Islet of Langerhans (tissue), 1 donor: ENCODE measurements at regions not wholly inside any gene's neighbourhood (a gene's known extent, or its start where the extent isn't known, plus 50 kb on each side); places are given as distances from the start of the nearest gene placed in this dataset.

Experiments
- FAIRE-seq: peaks from one replicate; lab custom pipeline; 2011; peaks lifted over from hg19 to GRCh38; lab: Jason Lieb, UNC

DNA sequence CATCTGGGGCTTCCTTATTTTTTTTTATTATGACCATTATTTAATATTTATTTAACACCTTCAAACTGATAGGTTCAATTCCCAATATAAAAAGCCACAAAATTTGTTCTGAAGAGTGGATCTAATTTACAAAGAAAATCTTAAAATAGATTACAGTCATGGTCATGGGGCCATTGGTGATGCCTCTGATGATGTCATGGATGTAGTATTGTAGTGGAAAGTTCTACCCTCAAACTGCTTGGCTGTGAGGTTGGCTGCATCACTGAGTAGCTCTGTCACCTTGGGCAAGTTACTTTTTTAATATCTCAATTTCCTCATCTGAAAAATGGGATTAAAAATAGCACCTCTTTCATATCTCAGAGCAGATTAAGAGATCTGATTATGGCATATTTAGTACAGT lies 128.5 kb downstream of the DKK1 start:
- FAIRE-seq = no peak

GRCh38 chr10:52443419-52444388 lies 129.6 kb downstream of the DKK1 start:
- no peak for FAIRE-seq

DNA sequence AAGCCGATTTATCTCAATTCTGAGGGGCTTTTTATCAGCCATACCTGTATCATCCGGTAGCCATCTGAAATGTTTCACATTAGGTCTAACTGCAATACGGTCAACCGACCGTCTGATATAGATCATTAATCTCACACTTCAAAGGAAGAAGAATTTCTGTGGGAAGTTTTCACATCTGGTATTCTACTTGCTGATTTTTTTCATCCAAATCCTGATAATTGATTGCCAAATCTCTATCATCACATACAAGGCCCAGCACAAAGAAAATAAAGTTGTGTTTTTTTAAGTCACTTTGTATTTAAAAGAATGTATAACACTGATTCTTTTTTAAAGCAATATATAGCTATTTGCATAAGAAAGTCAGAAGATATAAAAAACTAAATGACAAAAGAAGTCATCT lies 132.3 kb downstream of the DKK1 start:
- no peak for FAIRE-seq

- no peak for FAIRE-seq
Measured at GRCh38 chr10:52447931-52448353, 133.9 kb downstream of the DKK1 start.

DNA sequence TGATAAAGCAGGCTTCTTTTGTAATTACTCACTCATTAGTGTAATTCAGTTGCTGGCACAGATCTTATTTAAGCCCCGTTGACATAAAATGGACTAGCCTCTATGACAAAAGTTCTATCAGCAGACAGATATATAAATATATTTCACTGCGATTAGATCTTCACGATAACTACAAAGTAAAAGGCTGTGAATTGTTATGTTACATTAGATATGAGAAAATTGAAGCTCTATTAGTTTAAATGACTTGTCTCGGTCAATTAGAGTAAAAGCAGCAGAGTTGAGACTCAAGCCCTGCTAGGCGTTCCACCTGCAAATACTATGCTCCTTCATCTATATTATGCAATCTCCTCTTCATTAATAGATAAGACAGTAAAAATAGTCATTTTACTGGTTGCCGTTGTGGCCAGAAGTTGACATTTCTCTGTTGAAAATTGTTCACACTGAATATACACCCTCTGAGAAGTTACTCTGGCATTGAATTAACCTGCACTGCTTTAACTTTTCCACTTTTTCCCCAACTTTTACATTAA lies 136.7 kb downstream of the DKK1 start:
- FAIRE-seq = no peak

DNA sequence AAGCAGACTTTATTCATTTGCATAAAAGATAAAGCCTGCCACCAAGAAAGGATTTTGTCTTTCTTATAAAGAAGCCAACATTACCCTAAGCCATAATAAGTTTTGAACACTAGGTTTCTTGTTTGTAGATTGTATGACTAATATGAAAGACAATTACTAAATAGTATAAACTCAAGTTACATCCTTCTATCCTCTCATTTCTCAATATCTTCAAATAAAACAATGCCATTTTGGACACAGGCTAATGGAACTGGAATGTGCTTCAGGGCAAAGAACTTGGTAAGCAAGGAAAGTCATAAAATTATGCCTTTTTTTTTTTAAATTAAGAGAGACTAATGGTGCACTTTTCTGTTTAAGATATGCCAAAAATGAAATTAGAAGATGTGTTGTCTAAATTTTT lies 137.7 kb downstream of the DKK1 start:
- no peak for FAIRE-seq

- no peak for FAIRE-seq
Measured at GRCh38 chr10:52452600-52453493, 138.8 kb downstream of the DKK1 start.

DNA sequence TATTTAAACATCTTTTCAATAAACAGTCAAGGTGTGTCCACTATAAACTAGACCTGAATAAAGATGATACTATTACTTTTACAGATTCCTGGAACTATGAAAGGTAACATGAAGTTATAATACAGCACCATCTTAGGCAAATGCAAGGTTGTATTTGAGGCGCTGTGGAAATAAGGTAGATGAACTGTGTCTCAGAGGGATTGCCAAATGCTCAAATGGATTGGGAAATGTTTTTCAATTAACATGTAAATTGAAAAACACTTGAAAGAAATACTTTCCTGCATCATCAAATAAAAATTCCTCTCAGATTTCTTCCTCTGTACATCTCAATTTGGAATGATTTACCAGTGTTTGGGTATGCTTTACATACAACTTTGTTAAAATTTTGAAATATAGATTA lies 139.4 kb downstream of the DKK1 start:
- no peak for FAIRE-seq

GRCh38 chr10:52454491-52454890 lies 140.4 kb downstream of the DKK1 start:
- FAIRE-seq = no peak

GRCh38 chr10:52455098-52455497 lies 141.0 kb downstream of the DKK1 start:
- FAIRE-seq = no peak

- no peak for FAIRE-seq
Measured at GRCh38 chr10:52459097-52459496, 145.0 kb downstream of the DKK1 start.

- no peak for FAIRE-seq
Measured at GRCh38 chr10:52463826-52464225, 149.7 kb downstream of the DKK1 start.

DNA sequence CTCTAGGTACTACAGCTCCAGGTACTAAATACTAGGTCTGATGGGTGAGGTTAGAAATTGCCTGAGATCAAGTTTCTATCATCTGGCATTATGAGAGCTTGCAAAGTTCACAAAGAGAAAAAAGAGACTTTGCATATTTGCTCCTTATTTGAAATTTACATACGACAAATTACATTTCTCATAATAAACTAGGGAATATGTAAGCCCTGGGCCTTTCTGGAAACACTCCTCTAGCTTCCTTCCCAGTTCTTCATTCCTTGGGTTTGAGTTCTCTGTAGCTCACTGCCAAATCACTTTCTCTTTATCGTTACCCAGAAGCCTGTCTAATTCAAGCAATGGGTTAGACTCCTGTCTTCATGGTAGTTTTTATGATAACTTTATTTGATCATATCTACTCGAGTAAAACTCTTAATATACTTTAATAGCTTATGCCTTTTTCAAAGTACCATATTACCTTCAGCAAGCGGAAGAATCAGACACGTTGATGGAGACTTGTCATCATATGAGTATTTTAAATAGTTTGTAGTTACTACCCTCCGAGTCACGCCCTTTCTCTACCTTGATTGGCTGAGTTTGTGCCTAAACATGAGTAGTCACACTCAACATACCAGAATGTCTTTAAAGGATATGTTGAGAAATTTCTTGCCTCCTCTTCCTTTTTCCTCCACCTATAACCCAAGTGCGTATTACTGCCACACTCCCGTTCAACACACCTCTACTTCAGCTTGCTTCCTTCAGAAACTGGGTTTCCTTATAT lies 150.5 kb downstream of the DKK1 start:
- no peak for FAIRE-seq

DNA sequence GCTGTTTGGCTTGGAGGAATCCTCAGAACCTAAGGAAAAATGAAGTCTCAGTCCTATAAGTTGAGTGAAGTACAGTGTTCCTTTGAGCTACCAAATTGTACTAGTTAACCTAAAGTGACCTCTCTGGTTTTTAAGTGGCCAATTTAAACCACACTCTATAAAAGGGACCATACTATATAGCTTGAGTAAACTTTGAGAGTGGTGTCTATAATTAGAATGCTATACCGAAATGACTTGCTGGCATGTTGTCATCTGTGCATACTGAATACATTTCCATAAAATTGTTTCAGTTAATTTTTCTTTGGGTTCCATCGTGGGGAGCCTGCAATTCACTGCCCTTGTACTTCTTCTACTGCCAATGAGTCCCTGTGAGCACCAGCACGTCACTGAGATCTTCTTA lies 151.1 kb downstream of the DKK1 start:
- FAIRE-seq = no peak

DNA sequence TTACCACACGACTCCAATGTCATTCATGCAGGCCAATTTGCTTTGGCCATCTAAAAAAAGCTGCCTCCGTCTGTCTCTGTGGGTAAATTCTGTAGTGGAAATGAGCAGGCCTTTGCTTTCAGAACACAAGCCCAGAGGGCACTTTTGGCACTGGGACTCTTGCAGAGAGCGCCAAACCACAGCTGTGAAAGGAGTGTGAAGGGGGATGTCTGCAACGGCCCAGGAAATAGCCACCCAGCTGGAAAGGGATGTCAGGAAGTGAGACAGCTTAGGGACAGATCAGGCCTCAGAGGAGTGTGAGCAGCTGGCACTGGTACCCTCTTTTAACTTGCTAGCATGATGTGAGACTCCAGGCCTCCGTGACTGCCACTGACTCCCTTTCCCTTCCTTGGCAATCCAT lies 152.4 kb downstream of the DKK1 start:
- FAIRE-seq = no peak

DNA sequence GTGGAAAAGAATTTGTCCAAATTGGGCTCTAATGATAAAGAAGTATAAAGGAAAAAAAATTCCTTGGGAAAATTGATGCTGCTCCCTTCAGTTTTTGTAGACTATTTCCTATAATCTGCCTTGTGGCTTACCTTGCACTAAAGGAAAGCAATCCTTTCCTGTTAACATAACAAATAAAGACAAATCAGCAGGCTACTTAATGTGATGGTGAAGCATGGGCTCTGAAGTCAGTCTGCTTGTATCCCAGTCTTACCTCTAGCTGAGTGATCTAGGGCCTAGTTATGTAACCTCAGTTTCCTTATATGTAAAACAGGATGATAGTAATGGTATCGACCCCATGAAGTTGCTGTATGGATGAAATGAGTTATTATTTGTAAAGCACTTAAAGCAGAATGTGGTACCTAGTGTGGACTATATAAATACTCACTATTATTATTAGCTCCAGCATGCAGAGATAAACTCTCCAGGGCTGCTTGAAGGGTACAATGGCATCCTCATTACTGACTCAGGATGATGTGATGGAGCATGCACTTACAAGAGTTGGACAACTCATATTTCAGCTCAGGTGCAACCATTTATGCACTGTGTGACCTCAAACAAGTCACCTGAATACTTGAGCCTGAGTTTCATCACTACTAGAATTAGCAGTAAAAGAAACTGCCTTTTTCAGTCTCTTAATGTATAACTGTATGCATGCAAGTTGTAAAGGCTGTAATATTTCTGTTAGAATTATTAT lies 156.1 kb downstream of the DKK1 start:
- FAIRE-seq = no peak

GRCh38 chr10:52472406-52473146 lies 158.5 kb downstream of the DKK1 start:
- FAIRE-seq = no peak

- FAIRE-seq = no peak
Measured at GRCh38 chr10:52474265-52474664, 160.2 kb downstream of the DKK1 start.

DNA sequence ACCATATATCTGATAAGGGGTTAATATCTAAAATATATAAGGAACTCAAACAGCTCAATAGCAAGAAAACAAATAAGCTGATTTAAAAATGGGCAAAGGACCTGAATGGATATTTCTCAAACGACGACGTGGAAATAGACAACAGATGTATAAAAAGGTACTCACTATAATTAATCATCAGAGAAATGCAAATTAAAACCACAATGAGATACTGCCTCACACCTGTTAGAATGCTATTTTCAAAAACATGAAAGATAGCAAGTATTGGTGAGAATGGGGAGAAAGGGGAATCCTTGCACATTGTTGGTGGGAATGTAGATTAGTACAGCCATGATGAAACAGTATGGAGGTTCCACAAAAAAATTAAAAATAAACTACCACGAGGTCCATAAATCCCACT lies 163.2 kb downstream of the DKK1 start:
- no peak for FAIRE-seq

GRCh38 chr10:52479567-52479966 lies 165.5 kb downstream of the DKK1 start:
- no peak for FAIRE-seq
